Umbilical cord (tissue), 1 donor: ENCODE measurements at regions not wholly inside any gene's neighbourhood (a gene's known extent, or its start where the extent isn't known, plus 50 kb on each side); places are given as distances from the start of the nearest gene placed in this dataset.
A peak's percentile ranks its signal among the peaks of the same experiment; 100 is the strongest.

Source experiments
- DNase-seq: peaks from one replicate; pipeline ENCODE4 v3.0.0-alpha.2; 2015; ENCODE audit warnings: low spot score

- no peak for DNase-seq
These were observed 922.1 kb upstream of the SLIT2 start for GRCh38 chr4:19329631-19330030.

GRCh38 chr4:19329077-19329476 is 922.6 kb upstream of the SLIT2 start:
- no peak for DNase-seq

- DNase-seq = no peak
These were observed 924.3 kb upstream of the SLIT2 start for GRCh38 chr4:19327364-19327763.

GRCh38 chr4:19324184-19324583 is 927.5 kb upstream of the SLIT2 start:
- DNase-seq = no peak

- DNase-seq = no peak
These were observed 932.1 kb upstream of the SLIT2 start for GRCh38 chr4:19319607-19320006.

- no peak for DNase-seq
These were observed 934.3 kb upstream of the SLIT2 start for GRCh38 chr4:19317377-19317776.

GRCh38 chr4:19314116-19314515 is 937.6 kb upstream of the SLIT2 start:
- no peak for DNase-seq

GRCh38 chr4:19309378-19309777 is 942.3 kb upstream of the SLIT2 start:
- peak; percentile 57 for DNase-seq

- DNase-seq = no peak
These were observed 947.7 kb upstream of the SLIT2 start for GRCh38 chr4:19304028-19304427.

GRCh38 chr4:19301527-19301926 is 950.2 kb upstream of the SLIT2 start:
- no peak for DNase-seq

GRCh38 chr4:19300213-19300612 is 951.5 kb upstream of the SLIT2 start:
- peak; percentile 64 for DNase-seq

GRCh38 chr4:19298998-19299397 is 952.7 kb upstream of the SLIT2 start:
- DNase-seq = peak; percentile 87

- DNase-seq = no peak
These were observed 957.9 kb upstream of the SLIT2 start for GRCh38 chr4:19293781-19294180.

GRCh38 chr4:19293080-19293479 is 958.6 kb upstream of the SLIT2 start:
- no peak for DNase-seq

GRCh38 chr4:19286924-19287323 is 964.8 kb upstream of the SLIT2 start:
- no peak for DNase-seq

- no peak for DNase-seq
These were observed 966.6 kb upstream of the SLIT2 start for GRCh38 chr4:19285146-19285545.

- no peak for DNase-seq
These were observed 973.0 kb upstream of the SLIT2 start for GRCh38 chr4:19278665-19279064.

- DNase-seq = peak; percentile 49
These were observed 985.1 kb upstream of the SLIT2 start for GRCh38 chr4:19266566-19266965.

GRCh38 chr4:19262467-19262866 is 989.2 kb upstream of the SLIT2 start:
- peak; percentile 43 for DNase-seq

GRCh38 chr4:19260346-19260745 is 991.4 kb upstream of the SLIT2 start:
- DNase-seq = no peak

GRCh38 chr4:19259920-19260319 is 991.8 kb upstream of the SLIT2 start:
- DNase-seq = no peak

GRCh38 chr4:19256823-19257222 is 994.9 kb upstream of the SLIT2 start:
- DNase-seq = no peak

GRCh38 chr4:19254486-19254885 is 997.2 kb upstream of the SLIT2 start:
- peak; percentile 63 for DNase-seq

- no peak for DNase-seq
These were observed 1003.7 kb upstream of the SLIT2 start for GRCh38 chr4:19248023-19248422.

GRCh38 chr4:19241895-19242294 is 1009.8 kb upstream of the SLIT2 start:
- DNase-seq = peak; percentile 90
